ENCODE measurements at regions not wholly inside any gene's neighbourhood (a gene's known extent, or its start where the extent isn't known, plus 50 kb on each side); places are given as distances from the start of the nearest gene placed in this dataset.

DNA sequence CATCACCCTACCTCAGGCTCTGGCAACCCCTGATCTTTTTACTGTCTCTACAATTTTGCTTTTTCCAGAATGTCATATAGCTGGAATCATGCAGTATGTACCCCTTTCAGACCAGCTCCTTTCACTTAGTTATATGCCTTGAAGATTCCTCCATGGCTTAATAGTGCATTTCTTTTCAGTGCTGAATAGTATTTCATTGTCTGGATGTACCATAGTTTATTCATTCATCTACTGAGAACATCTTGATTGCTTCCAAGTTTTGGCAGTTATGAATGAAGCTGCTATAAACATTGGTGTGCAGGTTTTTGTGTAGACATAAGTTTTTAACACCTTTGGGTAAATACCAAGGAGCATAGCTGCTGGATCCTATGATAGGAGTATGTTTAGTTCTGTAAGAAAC is 50.8 kb upstream of the ANP32A start:
- TF ChIP-seq, protein P1, sequence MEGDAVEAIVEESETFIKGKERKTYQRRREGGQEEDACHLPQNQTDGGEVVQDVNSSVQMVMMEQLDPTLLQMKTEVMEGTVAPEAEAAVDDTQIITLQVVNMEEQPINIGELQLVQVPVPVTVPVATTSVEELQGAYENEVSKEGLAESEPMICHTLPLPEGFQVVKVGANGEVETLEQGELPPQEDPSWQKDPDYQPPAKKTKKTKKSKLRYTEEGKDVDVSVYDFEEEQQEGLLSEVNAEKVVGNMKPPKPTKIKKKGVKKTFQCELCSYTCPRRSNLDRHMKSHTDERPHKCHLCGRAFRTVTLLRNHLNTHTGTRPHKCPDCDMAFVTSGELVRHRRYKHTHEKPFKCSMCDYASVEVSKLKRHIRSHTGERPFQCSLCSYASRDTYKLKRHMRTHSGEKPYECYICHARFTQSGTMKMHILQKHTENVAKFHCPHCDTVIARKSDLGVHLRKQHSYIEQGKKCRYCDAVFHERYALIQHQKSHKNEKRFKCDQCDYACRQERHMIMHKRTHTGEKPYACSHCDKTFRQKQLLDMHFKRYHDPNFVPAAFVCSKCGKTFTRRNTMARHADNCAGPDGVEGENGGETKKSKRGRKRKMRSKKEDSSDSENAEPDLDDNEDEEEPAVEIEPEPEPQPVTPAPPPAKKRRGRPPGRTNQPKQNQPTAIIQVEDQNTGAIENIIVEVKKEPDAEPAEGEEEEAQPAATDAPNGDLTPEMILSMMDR (conservative IDR thresholded peaks at IDR 0.05; ENCODE audit: low read depth, low read length) = no peak
- no peak for DNase-seq (ENCODE audit: low read depth)
- H3K4me3 ChIP-seq (ENCODE audit: low read depth, low read length) = no peak overlapping the region

DNA sequence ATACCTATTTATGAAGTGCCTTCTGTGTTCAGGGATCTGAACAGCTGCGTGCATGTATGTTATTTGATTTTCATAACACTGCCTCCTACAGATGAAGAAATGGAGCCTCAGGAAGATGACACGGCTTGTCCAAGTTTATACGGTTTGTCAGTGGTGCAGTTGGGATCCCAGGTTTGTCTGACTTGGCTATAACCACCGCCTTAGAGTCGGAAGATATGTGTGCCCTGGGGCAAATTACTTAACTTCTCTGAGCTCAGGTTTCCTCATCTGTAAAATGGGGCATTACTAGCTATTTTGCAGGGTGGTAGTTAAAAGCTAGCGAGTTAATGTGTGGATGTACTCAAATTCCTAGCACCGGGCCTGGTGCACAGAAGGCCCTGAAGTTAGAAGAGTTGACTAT is 54.1 kb upstream of the ANP32A start:
- H3K4me3 ChIP-seq (ENCODE audit: low read depth, low read length) = no peak overlapping the region
- DNase-seq (ENCODE audit: low read depth) = no peak
- TF ChIP-seq, protein P1 (conservative IDR thresholded peaks at IDR 0.05; ENCODE audit: low read depth, low read length) = no peak

DNA sequence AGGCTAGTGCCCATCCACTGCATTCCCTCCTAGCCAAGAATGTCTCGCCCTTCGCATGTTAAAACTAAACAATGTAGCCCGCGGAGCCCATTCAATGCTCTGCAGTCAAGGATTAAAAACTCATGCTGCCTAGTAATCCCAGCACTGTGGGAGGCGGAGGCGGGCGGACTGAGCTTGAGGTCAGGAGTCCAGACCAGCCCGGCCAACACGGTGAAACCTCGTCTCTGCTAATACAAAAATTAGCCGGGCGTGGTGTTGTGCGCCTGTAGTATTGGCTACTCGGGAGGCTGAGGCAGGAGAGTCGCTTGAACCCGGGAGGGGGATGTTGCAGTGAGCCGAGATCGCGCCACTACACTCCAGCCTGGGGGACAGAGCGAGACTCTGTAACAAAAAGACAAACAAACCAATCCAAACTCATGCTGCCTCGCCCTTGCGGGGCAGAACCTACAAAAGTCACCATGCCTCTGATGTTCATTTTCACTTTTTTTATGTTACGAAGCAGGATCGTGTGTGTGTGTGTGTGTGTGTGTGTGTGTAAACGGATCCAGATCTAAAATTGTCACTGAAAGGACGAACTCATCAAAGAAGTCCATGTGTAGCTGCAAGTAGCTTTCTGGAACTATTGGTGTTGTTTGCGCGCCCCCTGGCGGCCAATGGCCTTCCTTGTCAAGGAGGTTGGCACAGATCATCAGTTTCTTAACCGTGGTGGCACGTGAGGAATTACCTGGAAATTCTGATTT is 54.8 kb upstream of the SPESP1 start:
- peak overlapping the region; percentile 55 for H3K4me3 ChIP-seq (ENCODE audit: low read depth, low read length)
- TF ChIP-seq, protein P1 (conservative IDR thresholded peaks at IDR 0.05; ENCODE audit: low read depth, low read length) = peak; percentile 91

DNA sequence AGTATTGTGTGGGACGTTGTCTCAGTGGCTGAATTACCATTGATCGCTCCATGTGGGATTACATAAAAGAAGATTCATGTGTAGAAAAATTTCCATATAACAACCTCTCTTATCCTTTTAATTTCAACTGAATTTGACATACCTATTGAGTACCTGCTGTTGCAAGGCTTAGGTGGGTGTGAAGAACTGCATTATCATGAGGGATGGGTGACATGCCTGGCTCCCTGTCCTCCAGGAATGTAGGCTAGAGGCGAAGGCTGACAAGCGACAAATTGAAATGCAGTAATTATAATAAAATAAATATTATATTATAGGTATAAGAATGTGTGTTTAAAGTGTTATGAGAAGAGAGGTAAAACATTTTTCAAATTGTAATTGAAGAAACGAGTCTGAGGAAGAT is 52.7 kb upstream of the SPESP1 start:
- no peak for DNase-seq (ENCODE audit: low read depth)
- H3K4me3 ChIP-seq (ENCODE audit: low read depth, low read length) = no peak overlapping the region
- TF ChIP-seq, protein P1 (conservative IDR thresholded peaks at IDR 0.05; ENCODE audit: low read depth, low read length) = no peak

More for the DNA sequence above, 54.8 kb upstream of the SPESP1 start:
- DNase-seq (ENCODE audit: low read depth) = peak; percentile 22

DNA sequence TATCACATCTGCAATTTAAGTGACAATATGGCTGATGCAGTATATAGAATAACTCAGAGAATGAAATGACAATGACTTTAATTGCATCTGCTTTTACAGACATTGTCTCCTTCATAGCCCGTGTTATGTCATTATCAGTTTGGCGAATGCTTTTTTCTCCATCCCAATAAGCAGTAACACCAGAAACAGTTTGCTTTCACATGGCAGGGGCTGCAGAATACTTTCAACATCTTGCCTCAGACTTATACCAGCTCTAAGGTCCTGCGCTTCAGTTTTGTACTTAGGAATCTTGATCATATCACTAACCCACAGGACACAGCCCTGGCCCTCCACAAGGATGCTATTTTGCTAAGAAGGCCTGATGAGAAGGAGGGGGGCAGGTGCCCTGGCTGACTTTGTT is 49.9 kb upstream of the SPESP1 start:
- DNase-seq (ENCODE audit: low read depth) = no peak
- TF ChIP-seq, protein P1 (conservative IDR thresholded peaks at IDR 0.05; ENCODE audit: low read depth, low read length) = no peak
- no peak overlapping the region for H3K4me3 ChIP-seq (ENCODE audit: low read depth, low read length)
